ENCODE measurements at regions not wholly inside any gene's neighbourhood (a gene's known extent, or its start where the extent isn't known, plus 50 kb on each side); places are given as distances from the start of the nearest gene placed in this dataset.
"Not testable (repeated sequence)": the region's sequence is repeated elsewhere in the genome, so short reads cannot be mapped to it uniquely, and the experiment has no call there.

GRCh38 chr3:176051766-176052165, 1145.5 kb downstream of the TBL1XR1 start:
- DNase-seq, result no peak

GRCh38 chr3:176046703-176047102, 1150.6 kb downstream of the TBL1XR1 start:
- no peak for DNase-seq

- peak; percentile 54 for DNase-seq
Observed at GRCh38 chr3:176041812-176042211, 1155.5 kb downstream of the TBL1XR1 start.

- DNase-seq, result no peak
Observed at GRCh38 chr3:176041185-176041584, 1156.1 kb downstream of the TBL1XR1 start.

- DNase-seq, result peak; percentile 2
Observed at GRCh38 chr3:176037636-176038035, 1159.6 kb downstream of the TBL1XR1 start.

GRCh38 chr3:176032043-176032442, 1165.2 kb downstream of the TBL1XR1 start:
- no peak for DNase-seq

GRCh38 chr3:176016203-176016602, 1157.1 kb downstream of the NAALADL2 start:
- not testable (repeated sequence) for DNase-seq

- not testable (repeated sequence) for DNase-seq
Observed at GRCh38 chr3:176015228-176015627, 1156.1 kb downstream of the NAALADL2 start.

GRCh38 chr3:176009256-176009655, 1150.1 kb downstream of the NAALADL2 start:
- no peak for DNase-seq

GRCh38 chr3:176005564-176005963, 1146.4 kb downstream of the NAALADL2 start:
- no peak for DNase-seq

- DNase-seq, result no peak
Observed at GRCh38 chr3:175989161-175989560, 1130.0 kb downstream of the NAALADL2 start.

- peak; percentile 23 for DNase-seq
Observed at GRCh38 chr3:175988401-175988800, 1129.3 kb downstream of the NAALADL2 start.

GRCh38 chr3:175985781-175986180, 1126.6 kb downstream of the NAALADL2 start:
- DNase-seq, result no peak

- DNase-seq, result peak; percentile 81
Observed at GRCh38 chr3:175983379-175983778, 1124.2 kb downstream of the NAALADL2 start.

- peak; percentile 65 for DNase-seq
Observed at GRCh38 chr3:175980486-175981090, 1121.5 kb downstream of the NAALADL2 start.

GRCh38 chr3:175977968-175978752, 1119.0 kb downstream of the NAALADL2 start:
- no peak for DNase-seq

- no peak for DNase-seq
Observed at GRCh38 chr3:175969456-175969855, 1110.3 kb downstream of the NAALADL2 start.

GRCh38 chr3:175965036-175965435, 1105.9 kb downstream of the NAALADL2 start:
- no peak for DNase-seq

GRCh38 chr3:175957427-175957826, 1098.3 kb downstream of the NAALADL2 start:
- DNase-seq, result no peak

GRCh38 chr3:175956964-175957363, 1097.8 kb downstream of the NAALADL2 start:
- peak; percentile 35 for DNase-seq

- DNase-seq, result peak; percentile 8
Observed at GRCh38 chr3:175951047-175951694, 1092.0 kb downstream of the NAALADL2 start.

- no peak for DNase-seq
Observed at GRCh38 chr3:175948041-175948440, 1088.9 kb downstream of the NAALADL2 start.

- peak; percentile 4 for DNase-seq
Observed at GRCh38 chr3:175941352-175941751, 1082.2 kb downstream of the NAALADL2 start.

GRCh38 chr3:175940881-175941280, 1081.7 kb downstream of the NAALADL2 start:
- DNase-seq, result peak; percentile 1
